Activated CD4-positive, alpha-beta T cell treated with anti-CD3 and anti-CD28 coated beads, Interleukin-2, amount 10 ng/mL, durations not matched to agents 7 days and 5 days (primary cell): ENCODE measurements at regions not wholly inside any gene's neighbourhood (a gene's known extent, or its start where the extent isn't known, plus 50 kb on each side); places are given as distances from the start of the nearest gene placed in this dataset.

Experiments used
- CTCF ChIA-PET: fragments of 350-600 bp; sonication (Branson Sonifier 250); formaldehyde crosslinking; loops from one replicate; lab custom pipeline; 2021; ENCODE audit warnings: antibody characterized with exemption; lab: Charles Lee
- POLR2A ChIA-PET: fragments of 350-600 bp; sonication (Branson Sonifier 250); formaldehyde crosslinking; loops from one replicate; lab custom pipeline; 2021; ENCODE audit warnings: antibody characterized with exemption; lab: Charles Lee
- DNase-seq: peaks from one replicate; pipeline ENCODE4 v3.0.0-alpha.2; 2020
- H3K27ac Mint-ChIP-seq: one replicate; pipeline ENCODE4 v1.8.0; 2021; ENCODE audit warnings: mild to moderate bottlenecking, moderate library complexity, mixed read lengths
- H3K27me3 Mint-ChIP-seq: one replicate; pipeline ENCODE4 v1.8.0; 2021; ENCODE audit warnings: mixed read lengths
- H3K36me3 Mint-ChIP-seq: one replicate; pipeline ENCODE4 v1.8.0; 2021; ENCODE audit warnings: low read depth, mixed read lengths
- H3K4me1 Mint-ChIP-seq: one replicate; pipeline ENCODE4 v1.8.0; 2021; ENCODE audit warnings: mixed read lengths
- H3K4me3 Mint-ChIP-seq: one replicate; pipeline ENCODE4 v1.8.0; 2021; ENCODE audit warnings: mild to moderate bottlenecking, moderate library complexity, mixed read lengths
- H3K9me3 Mint-ChIP-seq: one replicate; pipeline ENCODE4 v1.8.0; 2021; ENCODE audit warnings: mixed read lengths

DNA sequence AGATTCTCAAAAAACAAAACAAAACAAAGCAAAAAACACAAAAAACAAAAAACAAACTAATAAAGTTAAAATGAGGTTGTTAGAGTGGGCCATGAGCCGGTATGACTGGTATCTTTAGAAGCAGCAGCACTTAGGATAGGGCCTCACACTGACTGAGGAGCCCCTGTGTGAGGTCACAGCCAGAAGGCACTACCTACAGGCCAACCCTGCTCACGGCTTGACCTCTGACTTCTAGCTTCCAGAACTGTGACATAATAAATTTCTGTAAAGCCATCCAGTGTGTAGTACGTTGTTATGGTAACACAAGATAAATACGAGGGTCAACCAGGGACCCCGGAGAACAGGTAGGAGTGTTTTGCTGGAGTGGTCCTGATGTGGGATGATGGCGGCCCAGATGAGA lies 629.6 kb downstream of the VRK1 start:
- peaks cover 2% of the 10 kb centered on the region for H3K9me3 Mint-ChIP-seq
- no peak for DNase-seq
- POLR2A ChIA-PET = no interaction called here

DNA sequence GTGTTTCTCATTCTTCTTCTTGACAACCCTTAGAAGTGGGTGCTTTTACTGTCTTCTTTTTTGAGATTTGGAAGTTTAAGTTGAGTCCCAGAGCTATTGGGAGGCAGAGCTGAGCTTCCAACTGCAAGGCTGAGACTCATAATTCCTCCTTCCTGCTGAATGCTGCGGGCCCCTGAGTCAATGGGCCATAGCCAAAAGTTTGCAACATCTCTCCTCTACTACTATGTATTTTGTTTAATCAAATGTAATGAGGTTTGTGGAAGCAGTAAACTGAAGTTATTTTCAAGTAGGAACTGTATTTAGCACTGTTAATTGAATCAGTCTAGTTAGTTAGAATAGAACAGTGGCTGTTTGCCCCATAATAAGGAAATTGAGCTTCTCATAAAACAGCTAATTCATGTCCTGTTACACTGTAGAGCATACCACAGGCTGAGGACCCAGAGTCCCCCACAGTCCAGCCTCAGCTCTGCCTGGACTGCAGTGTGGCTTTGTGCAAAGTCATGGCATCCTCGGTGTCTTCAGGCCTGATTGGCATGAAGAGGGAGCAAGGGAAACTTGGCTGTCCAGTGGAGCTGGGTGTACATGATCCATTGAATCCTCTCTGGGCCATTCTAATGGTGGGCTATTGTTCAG lies 631.7 kb downstream of the VRK1 start:
- no peak overlapping the region for H3K27ac Mint-ChIP-seq

More for the DNA sequence above, 629.6 kb downstream of the VRK1 start:
- Mint-ChIP-seq H3K4me1 (no peaks in the 10 kb centered on the region), H3K4me3 (no peak overlapping the region), H3K27ac (no peak overlapping the region), H3K27me3 (no peaks in the 10 kb centered on the region), H3K36me3 (no peaks in the 10 kb centered on the region)
- CTCF ChIA-PET = no interaction called here

DNA sequence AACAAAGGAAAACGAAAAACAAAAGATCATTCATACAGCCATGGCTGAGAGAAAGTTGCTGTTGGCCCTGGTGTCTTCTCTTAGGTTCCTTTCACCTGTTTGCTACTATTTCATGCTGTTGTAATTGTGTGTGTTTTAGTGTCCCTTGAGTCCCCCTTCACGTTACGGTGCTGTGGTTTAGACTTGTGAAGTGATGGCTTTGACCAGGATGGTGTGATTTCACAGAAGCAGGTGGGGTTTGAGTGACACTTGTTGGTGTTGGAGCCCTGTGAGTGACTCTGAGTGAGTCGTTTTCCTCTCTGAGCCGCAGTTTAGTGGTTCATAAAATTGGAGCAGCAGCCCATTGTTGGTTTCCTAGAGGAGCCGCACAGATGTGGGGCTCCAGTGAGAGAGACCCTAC lies 635.4 kb downstream of the VRK1 start:
- ChIA-PET CTCF (no interaction called here), POLR2A (no interaction called here)
- peaks cover 8% of the 10 kb centered on the region for H3K9me3 Mint-ChIP-seq
- DNase-seq = no peak
- H3K27ac Mint-ChIP-seq = no peak overlapping the region
- H3K36me3 Mint-ChIP-seq = no peaks in the 10 kb centered on the region
- no peak overlapping the region for H3K4me3 Mint-ChIP-seq
- no peaks in the 10 kb centered on the region for H3K4me1 Mint-ChIP-seq
- H3K27me3 Mint-ChIP-seq = no peaks in the 10 kb centered on the region

More for the DNA sequence above, 631.7 kb downstream of the VRK1 start:
- Mint-ChIP-seq H3K36me3 (no peaks in the 10 kb centered on the region), H3K4me3 (no peak overlapping the region), H3K9me3 (peaks cover 6% of the 10 kb centered on the region), H3K27me3 (no peaks in the 10 kb centered on the region), H3K4me1 (no peaks in the 10 kb centered on the region)
- POLR2A ChIA-PET = no interaction called here
- no peak for DNase-seq
- CTCF ChIA-PET = interaction anchor here (0.7 kb wide), 1 partner anchor 14 kb away, joined by 3 read pairs; no protein-coding TSS in a partner anchor

DNA sequence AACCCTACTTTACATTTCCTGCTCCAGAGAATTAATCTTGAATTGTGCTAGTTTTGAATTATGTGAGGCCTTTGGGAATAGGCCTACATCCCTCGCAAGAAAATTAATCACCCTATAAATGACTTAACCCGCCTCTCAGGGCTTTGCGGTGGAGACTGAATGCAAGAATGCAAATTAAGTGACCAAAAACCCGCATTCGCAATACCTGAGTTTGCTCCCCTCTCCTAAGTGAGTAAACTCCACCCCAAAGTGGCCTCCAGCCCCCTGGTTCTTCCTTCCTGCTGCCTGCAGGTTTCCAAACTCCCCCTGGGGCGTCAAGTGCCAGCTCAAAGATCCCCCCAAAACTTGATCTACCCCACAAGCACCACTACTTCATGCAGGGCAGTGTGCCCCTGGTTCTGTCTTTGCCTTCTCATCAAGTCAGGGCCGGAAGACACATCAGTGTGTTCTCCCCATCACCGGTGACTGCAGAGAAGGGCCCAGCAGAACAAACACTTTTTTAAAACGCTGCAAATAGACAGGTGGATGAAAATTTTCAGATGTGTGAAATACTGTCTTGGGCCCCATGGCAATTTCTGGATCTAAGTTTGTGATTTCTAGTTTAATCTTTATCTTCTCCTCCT lies 644.7 kb downstream of the VRK1 start:
- POLR2A ChIA-PET = no interaction called here
- Mint-ChIP-seq H3K4me3 (no peak overlapping the region), H3K4me1 (peaks cover 31% of the 10 kb centered on the region), H3K27ac (peak overlapping the region; percentile 93), H3K36me3 (no peaks in the 10 kb centered on the region), H3K27me3 (no peaks in the 10 kb centered on the region), H3K9me3 (peaks cover 11% of the 10 kb centered on the region)
- no peak for DNase-seq
- CTCF ChIA-PET = no interaction called here

DNA sequence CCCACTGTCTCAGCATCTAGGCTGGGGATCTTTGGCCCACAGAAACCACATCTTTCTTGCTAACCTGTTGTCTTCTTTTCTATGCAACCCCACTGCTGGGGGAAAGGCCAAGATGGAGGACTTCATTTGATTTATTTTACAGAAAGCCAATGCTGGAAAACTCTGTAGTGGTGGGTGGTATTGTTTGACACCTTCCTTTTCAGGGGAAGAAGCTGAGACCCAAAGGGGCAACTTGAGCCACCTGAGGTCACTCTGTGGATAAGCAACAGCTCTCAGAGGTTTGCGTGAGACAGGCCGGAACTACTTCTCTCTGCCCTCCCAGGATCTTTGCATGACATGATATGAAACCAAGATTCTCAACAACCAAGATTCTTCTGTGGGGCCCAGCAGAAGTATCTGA lies 645.2 kb downstream of the VRK1 start:
- peak overlapping the region; percentile 93 for H3K27ac Mint-ChIP-seq
- peak; percentile 33 for DNase-seq
- no peaks in the 10 kb centered on the region for H3K36me3 Mint-ChIP-seq
- peaks cover 31% of the 10 kb centered on the region for H3K4me1 Mint-ChIP-seq
- H3K4me3 Mint-ChIP-seq = no peak overlapping the region
- ChIA-PET POLR2A (no interaction called here), CTCF (no interaction called here)
- H3K9me3 Mint-ChIP-seq = peaks cover 10% of the 10 kb centered on the region
- no peaks in the 10 kb centered on the region for H3K27me3 Mint-ChIP-seq

DNA sequence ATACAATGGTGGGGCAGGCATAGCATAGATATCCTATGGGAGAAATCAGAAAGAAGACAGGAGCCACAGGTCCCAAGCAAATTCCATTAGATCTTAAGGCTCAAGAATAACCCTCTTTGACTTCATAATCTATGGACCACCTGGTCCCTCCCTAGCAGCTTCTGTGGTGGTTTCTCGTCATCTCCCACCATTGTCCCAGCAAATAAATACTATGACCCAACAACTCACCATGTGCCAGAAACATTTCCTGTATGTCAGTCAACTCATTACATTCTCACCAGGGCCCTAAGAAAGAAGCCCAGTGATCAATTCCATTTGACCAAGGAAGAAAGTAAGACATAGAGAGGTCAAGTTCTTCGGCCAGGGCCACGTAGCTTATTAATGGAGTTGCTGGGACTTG lies 646.2 kb downstream of the VRK1 start:
- Mint-ChIP-seq H3K27me3 (no peaks in the 10 kb centered on the region), H3K27ac (peak overlapping the region; percentile 37), H3K4me1 (peaks cover 31% of the 10 kb centered on the region), H3K4me3 (no peak overlapping the region), H3K9me3 (no peaks in the 10 kb centered on the region), H3K36me3 (no peaks in the 10 kb centered on the region)
- POLR2A ChIA-PET = no interaction called here
- no peak for DNase-seq
- CTCF ChIA-PET = interaction anchor here (1.0 kb wide), 1 partner anchor 281 kb away, joined by 3 read pairs; no protein-coding TSS in a partner anchor

DNA sequence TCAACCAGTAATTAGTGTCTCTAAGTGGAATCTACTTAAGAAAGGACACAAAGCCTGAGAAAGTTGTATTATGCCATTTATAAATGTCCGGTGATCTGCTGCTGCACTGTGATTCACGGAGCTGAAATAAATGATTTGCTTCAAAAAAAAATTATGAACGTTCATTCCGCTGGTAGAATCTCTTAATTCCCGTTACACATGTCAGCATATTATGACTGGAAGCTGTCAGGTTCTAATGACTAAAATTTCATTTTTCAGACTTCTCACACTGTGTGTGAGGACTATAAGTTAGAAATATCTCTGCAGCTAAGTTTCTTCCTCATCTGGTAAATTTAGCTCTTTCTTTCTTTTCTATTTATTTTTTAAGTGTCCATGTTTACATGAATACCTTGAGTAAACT lies 647.1 kb downstream of the VRK1 start:
- Mint-ChIP-seq H3K9me3 (no peaks in the 10 kb centered on the region), H3K4me3 (no peak overlapping the region)
- CTCF ChIA-PET = interaction anchor here (1.0 kb wide), 1 partner anchor 280 kb away, joined by 3 read pairs; no protein-coding TSS in a partner anchor

DNA sequence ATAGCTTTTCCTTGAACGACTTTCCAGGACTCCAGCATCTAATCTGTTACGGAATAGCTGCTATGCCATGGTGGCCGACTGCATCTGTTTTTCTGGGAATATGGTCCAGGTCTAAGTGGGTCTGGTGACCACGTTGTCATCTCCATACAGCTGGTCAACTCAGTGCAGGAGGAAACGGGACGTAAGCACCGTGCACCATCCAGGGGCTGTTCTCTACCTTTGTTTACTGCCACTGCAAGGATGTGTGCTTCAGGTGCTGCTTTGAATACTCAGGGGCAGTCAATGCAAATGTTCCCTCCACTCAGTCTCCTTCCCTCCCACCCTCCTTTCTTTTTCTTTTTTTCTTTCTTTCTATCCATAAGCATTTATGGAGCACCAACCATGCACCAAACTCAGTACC lies 648.2 kb downstream of the VRK1 start:
- ChIA-PET POLR2A (no interaction called here), CTCF (no interaction called here)
- no peaks in the 10 kb centered on the region for H3K27me3 Mint-ChIP-seq
- H3K4me1 Mint-ChIP-seq = peaks cover 29% of the 10 kb centered on the region
- no peak overlapping the region for H3K27ac Mint-ChIP-seq
- no peaks in the 10 kb centered on the region for H3K9me3 Mint-ChIP-seq
- DNase-seq = no peak
- H3K4me3 Mint-ChIP-seq = no peak overlapping the region
- H3K36me3 Mint-ChIP-seq = no peaks in the 10 kb centered on the region

More for the DNA sequence above, 647.1 kb downstream of the VRK1 start:
- no peak overlapping the region for H3K27ac Mint-ChIP-seq
- DNase-seq = no peak
- no peaks in the 10 kb centered on the region for H3K27me3 Mint-ChIP-seq
- H3K36me3 Mint-ChIP-seq = no peaks in the 10 kb centered on the region
- H3K4me1 Mint-ChIP-seq = peaks cover 31% of the 10 kb centered on the region
- POLR2A ChIA-PET = no interaction called here

DNA sequence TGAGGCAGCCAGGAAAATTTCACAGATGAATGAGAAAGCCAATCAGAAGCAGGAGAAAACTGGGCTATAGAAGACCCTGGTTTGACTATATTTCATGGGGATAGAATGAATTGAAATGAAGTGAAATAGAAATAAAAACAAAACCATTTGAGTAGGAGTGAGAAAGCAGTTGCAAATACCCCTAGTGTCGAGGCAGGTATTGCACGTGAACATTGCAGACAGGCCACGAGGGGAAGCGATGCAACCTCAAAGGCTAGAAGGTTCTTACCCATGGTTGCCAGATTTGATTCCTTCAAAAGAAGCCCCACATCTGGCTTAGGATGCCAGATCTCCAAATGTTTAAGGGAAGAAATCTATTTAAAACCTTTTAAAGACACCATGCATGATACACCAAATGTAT lies 648.9 kb downstream of the VRK1 start:
- Mint-ChIP-seq H3K36me3 (no peaks in the 10 kb centered on the region), H3K4me3 (no peak overlapping the region), H3K27me3 (no peaks in the 10 kb centered on the region), H3K27ac (no peak overlapping the region), H3K4me1 (peaks cover 29% of the 10 kb centered on the region), H3K9me3 (no peaks in the 10 kb centered on the region)
- DNase-seq = peak; percentile 19
- ChIA-PET CTCF (interaction anchor here (0.7 to 1.7 kb wide), 3 partner anchors 10 to 28 kb away, joined by 3 to 9 read pairs (median 5); no protein-coding TSS in a partner anchor), POLR2A (no interaction called here)

DNA sequence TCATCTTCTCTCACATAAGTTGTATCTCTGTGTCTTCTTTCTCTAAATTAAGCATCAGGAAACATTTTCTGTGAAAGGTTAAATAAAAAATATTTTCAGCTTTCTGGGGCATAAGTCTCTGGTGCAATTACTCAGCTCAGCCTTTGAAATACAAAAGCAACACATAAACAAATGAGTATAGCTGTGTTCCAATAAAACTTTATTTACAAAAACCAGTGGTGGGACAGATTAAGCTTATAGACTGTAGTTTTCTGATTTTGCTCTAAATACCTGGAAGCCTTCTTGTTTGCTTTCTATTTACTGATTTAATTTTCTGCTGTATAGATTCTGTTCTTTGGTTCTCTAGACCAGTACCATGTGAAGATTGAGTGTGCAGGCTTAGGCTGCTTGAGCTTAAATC lies 655.1 kb downstream of the VRK1 start:
- Mint-ChIP-seq H3K36me3 (peaks cover 12% of the 10 kb centered on the region), H3K27ac (no peak overlapping the region), H3K9me3 (peaks cover 11% of the 10 kb centered on the region), H3K27me3 (no peaks in the 10 kb centered on the region), H3K4me1 (peaks cover 18% of the 10 kb centered on the region), H3K4me3 (no peak overlapping the region)
- DNase-seq = no peak
- ChIA-PET CTCF (interaction anchor here (0.9 to 1.6 kb wide), 2 partner anchors 15 to 25 kb away, joined by 3 to 4 read pairs; no protein-coding TSS in a partner anchor), POLR2A (no interaction called here)

DNA sequence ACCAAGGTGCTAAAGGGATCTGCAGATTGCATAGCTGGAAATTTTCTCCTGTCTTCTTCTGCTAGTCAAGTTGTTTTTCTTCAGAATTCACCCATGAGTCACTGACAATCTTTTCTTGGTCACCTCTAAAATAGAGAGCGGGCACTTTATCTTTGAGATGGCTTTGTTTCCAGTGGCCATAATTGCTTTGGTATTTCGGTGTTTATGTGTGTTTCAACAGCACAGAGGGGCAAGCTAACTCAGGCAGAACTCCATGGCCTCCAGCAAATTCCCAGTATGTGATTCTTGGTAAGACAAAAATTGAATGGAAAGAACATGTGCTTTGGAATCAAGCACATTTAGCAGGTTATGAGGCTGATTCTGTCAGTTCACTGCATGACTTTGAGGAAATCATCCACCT lies 656.8 kb downstream of the VRK1 start:
- no peaks in the 10 kb centered on the region for H3K27me3 Mint-ChIP-seq
- H3K9me3 Mint-ChIP-seq = peaks cover 20% of the 10 kb centered on the region
- no peak overlapping the region for H3K4me3 Mint-ChIP-seq
- H3K36me3 Mint-ChIP-seq = peaks cover 26% of the 10 kb centered on the region
- POLR2A ChIA-PET = no interaction called here
- peaks cover 34% of the 10 kb centered on the region for H3K4me1 Mint-ChIP-seq
- DNase-seq = no peak
- CTCF ChIA-PET = no interaction called here
- H3K27ac Mint-ChIP-seq = no peak overlapping the region

DNA sequence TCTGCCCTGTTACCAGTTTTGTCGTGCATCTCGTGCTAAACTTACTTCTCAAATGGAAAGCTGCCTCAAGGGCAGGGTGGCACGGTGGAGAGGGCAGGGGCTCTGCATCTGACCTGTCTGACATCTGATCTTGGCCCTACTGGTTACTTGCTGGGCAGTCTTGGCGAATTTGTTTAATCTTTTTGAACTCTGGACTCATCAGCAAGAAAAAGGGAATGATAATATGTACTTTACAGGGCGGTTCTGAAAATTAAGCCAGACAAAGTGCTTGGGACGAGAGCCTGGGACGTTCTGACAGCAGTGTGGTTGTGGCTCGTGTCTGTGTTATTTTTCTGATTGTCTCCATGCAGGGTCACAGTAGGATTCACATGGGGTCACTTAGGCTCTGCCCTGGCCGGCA lies 659.3 kb downstream of the VRK1 start:
- DNase-seq = no peak
- peak overlapping the region; percentile 95 for H3K27ac Mint-ChIP-seq
- H3K27me3 Mint-ChIP-seq = no peaks in the 10 kb centered on the region
- H3K4me3 Mint-ChIP-seq = no peak overlapping the region
- peaks cover 47% of the 10 kb centered on the region for H3K4me1 Mint-ChIP-seq
- peaks cover 28% of the 10 kb centered on the region for H3K9me3 Mint-ChIP-seq
- ChIA-PET POLR2A (interaction anchor here (0.7 kb wide), 1 partner anchor 1676 kb away, joined by 3 read pairs; no protein-coding TSS in a partner anchor), CTCF (interaction anchor here (1.0 to 2.3 kb wide), 3 partner anchors 10 to 147 kb away, joined by 3 to 9 read pairs (median 3); no protein-coding TSS in a partner anchor)
- peaks cover 41% of the 10 kb centered on the region for H3K36me3 Mint-ChIP-seq

DNA sequence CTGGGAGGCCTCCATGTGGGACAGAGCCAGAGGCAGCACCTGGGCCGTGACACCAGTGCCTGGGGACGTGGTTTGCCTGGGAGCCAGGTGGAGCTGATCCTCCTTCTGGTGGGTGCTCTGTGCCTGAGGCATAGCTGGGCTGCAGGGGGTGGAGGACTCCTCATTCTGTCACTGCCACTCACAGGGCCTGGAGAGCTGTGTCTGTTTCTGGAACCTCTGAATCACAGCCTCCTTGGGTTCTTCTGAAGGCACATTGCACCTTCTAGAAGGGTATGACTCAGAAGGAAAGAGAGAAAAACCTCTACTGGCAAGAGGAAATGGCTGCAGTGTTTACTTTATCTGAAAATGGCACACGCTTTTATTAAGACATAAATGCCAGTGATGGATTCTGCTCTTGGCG lies 659.8 kb downstream of the VRK1 start:
- Mint-ChIP-seq H3K27ac (peak overlapping the region; percentile 95), H3K4me1 (peaks cover 47% of the 10 kb centered on the region), H3K27me3 (no peaks in the 10 kb centered on the region), H3K9me3 (peaks cover 33% of the 10 kb centered on the region), H3K36me3 (peaks cover 46% of the 10 kb centered on the region), H3K4me3 (peak overlapping the region; percentile 27)
- ChIA-PET POLR2A (interaction anchor here (0.7 kb wide), 1 partner anchor 1676 kb away, joined by 3 read pairs; no protein-coding TSS in a partner anchor), CTCF (interaction anchor here (1.0 to 2.3 kb wide), 4 partner anchors 10 to 146 kb away, joined by 3 to 9 read pairs (median 4); no protein-coding TSS in a partner anchor)
- peak; percentile 50 for DNase-seq
